ENCODE measurements at regions not wholly inside any gene's neighbourhood (a gene's known extent, or its start where the extent isn't known, plus 50 kb on each side); places are given as distances from the start of the nearest gene placed in this dataset.

DNA sequence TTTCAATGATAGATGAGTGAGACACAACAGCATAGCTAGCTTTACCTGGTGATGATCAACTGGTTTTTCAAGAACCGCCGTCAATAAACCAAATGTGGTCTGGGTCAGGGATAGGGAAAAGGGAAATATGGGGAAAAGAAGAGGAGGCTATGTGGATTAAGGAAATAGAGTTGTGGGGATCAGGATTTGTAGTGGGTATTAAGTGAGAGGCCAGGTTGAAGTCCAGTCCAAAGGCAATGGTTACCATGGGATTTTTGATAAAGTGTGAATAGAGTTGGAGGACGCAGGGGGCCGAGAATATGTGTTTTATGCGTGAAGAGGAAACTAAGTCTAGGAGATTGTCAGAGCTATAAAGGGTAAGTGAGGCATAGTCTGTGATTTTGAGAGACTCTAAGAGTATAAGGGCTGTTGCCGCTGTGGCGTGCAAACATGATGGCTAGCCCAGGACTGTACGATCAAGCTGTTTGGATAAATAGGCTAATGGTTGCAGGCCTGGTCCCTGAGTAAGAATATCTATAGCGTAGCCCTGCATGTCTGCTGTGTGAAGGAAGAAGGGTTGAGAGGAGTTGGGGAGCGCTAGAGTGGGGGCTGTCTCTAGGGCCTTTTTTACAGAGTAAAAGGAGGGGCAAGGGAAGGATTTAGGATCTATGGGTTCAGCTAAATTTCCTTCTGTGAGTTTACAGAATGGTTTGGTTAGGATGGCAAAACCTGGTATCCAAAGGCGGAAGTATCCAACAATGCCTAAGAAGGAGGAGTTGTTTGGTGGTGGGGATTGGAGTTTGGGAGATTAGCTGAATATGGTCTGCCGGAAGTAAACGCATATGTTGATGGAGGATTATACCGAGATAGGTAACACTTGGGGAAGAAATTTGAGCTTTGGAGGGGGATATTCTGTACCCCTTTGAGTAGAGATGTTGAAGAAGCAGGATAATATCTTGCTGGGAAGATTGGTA, 749.7 kb upstream of the ADGRB3 start:
- H3K4me2 ChIP-seq = no peak overlapping the region
- ATAC-seq (no peak), DNase-seq (ENCODE audit: low read depth in 1 of 2, low spot score in 1 of 2) (no peak), FAIRE-seq (no peak)
- no peaks in the 10 kb centered on the region for H3K9me3 ChIP-seq
- 62% methylated on average over 14 of the region's 14 CpGs for whole genome bisulfite sequencing (ENCODE audit: missing lambda C conversion rate)
- ChIA-PET CTCF (no interaction called here), POLR2A (no interaction called here)
- H3K4me1 ChIP-seq = no peaks in the 10 kb centered on the region
- H3K27ac ChIP-seq = no peak overlapping the region
- TF ChIP-seq, protein P1, sequence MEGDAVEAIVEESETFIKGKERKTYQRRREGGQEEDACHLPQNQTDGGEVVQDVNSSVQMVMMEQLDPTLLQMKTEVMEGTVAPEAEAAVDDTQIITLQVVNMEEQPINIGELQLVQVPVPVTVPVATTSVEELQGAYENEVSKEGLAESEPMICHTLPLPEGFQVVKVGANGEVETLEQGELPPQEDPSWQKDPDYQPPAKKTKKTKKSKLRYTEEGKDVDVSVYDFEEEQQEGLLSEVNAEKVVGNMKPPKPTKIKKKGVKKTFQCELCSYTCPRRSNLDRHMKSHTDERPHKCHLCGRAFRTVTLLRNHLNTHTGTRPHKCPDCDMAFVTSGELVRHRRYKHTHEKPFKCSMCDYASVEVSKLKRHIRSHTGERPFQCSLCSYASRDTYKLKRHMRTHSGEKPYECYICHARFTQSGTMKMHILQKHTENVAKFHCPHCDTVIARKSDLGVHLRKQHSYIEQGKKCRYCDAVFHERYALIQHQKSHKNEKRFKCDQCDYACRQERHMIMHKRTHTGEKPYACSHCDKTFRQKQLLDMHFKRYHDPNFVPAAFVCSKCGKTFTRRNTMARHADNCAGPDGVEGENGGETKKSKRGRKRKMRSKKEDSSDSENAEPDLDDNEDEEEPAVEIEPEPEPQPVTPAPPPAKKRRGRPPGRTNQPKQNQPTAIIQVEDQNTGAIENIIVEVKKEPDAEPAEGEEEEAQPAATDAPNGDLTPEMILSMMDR (IDR thresholded peaks at IDR 0.05) = no peak
- TF ChIP-seq, protein P2, sequence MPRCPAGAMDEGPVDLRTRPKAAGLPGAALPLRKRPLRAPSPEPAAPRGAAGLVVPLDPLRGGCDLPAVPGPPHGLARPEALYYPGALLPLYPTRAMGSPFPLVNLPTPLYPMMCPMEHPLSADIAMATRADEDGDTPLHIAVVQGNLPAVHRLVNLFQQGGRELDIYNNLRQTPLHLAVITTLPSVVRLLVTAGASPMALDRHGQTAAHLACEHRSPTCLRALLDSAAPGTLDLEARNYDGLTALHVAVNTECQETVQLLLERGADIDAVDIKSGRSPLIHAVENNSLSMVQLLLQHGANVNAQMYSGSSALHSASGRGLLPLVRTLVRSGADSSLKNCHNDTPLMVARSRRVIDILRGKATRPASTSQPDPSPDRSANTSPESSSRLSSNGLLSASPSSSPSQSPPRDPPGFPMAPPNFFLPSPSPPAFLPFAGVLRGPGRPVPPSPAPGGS (IDR thresholded peaks at IDR 0.05) = no peak
- no peak for TF ChIP-seq KDM1A (IDR thresholded peaks at IDR 0.05; ENCODE audit: low read depth)
- H3K4me3 ChIP-seq = no peak overlapping the region

DNA sequence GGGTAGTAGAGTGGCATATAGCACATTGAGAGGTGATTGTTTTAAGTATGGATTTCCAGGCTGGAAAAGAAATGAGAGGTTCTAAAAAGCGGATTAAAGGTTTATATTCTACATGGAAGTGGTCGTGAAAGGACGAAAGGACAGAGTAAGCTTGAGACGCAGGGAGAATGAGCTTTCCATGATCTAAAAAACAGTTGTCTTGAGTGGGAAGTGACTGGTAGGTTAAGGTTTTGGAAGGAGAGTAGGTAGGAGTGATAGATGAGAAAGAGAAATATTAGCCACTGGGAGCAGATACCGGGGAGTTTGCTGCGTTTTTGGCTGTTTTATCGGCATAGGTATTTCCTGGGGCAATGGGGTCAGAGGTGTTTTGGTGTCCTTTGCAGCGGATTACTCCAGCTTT, 750.6 kb upstream of the ADGRB3 start:
- H3K4me3 ChIP-seq = no peak overlapping the region
- H3K27ac ChIP-seq = no peak overlapping the region
- no peak for DNase-seq (ENCODE audit: low read depth in 1 of 2, low spot score in 1 of 2)
- FAIRE-seq = no peak
- WGBS (ENCODE audit: missing lambda C conversion rate) = 50% methylated on average over 8 of the region's 8 CpGs
- POLR2A ChIA-PET = no interaction called here
- CTCF ChIA-PET = no interaction called here
- H3K9me3 ChIP-seq = no peaks in the 10 kb centered on the region
- no peak for ATAC-seq
- TF ChIP-seq MAX (IDR thresholded peaks at IDR 0.05) (no peak), MYC (IDR thresholded peaks at IDR 0.05; ENCODE audit: borderline replicate concordance, low read length) (no peak), SREBF2 (IDR thresholded peaks at IDR 0.05) (no peak), HDAC2 (IDR thresholded peaks at IDR 0.05) (no peak), PBX3 (IDR thresholded peaks at IDR 0.05) (no peak), E2F6 (IDR thresholded peaks at IDR 0.05; ENCODE audit: borderline replicate concordance, low read depth) (no peak), CHD2 (IDR thresholded peaks at IDR 0.05; ENCODE audit: low read length, partially characterized antibody) (no peak), KDM5A (IDR thresholded peaks at IDR 0.05) (no peak), NPAS2 (CRISPR knock-in tag; IDR thresholded peaks at IDR 0.05; ENCODE audit: borderline replicate concordance) (no peak), FOXS1 (CRISPR knock-in tag; IDR thresholded peaks at IDR 0.05) (no peak)
- no peaks in the 10 kb centered on the region for H3K4me1 ChIP-seq
- H3K4me2 ChIP-seq = no peak overlapping the region

DNA sequence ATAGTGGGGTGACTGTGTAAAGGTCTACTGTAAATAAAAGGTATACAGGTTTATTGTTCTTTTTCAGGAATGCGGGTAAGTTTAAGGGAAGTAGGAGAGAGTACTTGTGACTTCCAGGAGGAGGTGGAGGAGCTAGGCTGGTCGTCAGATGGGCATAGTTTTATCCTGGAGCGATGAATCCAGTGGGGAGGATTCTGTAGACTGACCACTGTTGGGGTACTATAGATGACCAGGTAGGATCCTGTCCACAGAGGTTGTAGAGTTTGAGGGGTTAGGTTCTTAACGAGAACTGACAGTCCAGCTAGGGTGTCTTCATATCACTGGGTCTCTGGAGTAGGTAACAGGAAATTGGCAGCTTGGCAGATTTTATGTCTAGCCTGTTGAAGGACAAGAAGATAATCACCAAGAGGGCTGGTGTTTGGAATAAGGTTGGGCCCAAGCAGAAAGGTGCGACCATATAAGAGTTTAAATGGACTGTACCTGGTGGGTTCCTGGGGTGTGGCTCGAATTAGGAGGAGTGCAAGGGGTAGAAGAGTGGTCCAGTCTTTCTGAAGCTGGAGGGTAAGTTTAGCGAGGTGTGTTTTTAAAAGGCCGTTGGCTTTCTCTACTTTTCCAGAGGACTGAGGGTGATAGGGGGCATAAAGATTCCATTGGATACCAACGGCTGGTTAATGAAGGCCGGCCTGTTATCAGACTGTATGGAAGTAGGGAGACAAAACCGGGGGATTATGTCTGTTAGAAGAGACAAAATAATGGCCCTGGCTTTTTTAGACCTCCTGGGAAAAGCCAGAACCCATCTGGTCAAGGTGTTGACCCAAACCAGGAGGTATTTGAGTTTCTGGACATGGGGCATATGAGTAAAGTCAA, 751.3 kb upstream of the ADGRB3 start:
- no peak overlapping the region for H3K4me2 ChIP-seq
- DNase-seq (ENCODE audit: low read depth in 1 of 2, low spot score in 1 of 2) (no peak), ATAC-seq (no peak), FAIRE-seq (no peak)
- 25% methylated on average over 11 of the region's 11 CpGs for WGBS (ENCODE audit: missing lambda C conversion rate)
- H3K9me3 ChIP-seq = no peaks in the 10 kb centered on the region; the same call in 2 of the 3 replicates
- H3K27ac ChIP-seq = no peak overlapping the region
- no peak overlapping the region for H3K4me3 ChIP-seq
- ChIA-PET CTCF (no interaction called here), POLR2A (no interaction called here)
- no peak for TF ChIP-seq KDM1A (IDR thresholded peaks at IDR 0.05; ENCODE audit: low read depth)
- no peak for TF ChIP-seq HOXB13 (CRISPR knock-in tag; IDR thresholded peaks at IDR 0.05; ENCODE audit: low read depth)
- TF ChIP-seq POLR2A (IDR thresholded peaks at IDR 0.05; ENCODE audit: low read length) = no peak
- H3K4me1 ChIP-seq = no peaks in the 10 kb centered on the region

All from A549 (cell line).